ENCODE measurements at regions not wholly inside any gene's neighbourhood (a gene's known extent, or its start where the extent isn't known, plus 50 kb on each side); places are given as distances from the start of the nearest gene placed in this dataset.
A peak's percentile ranks its signal among the peaks of the same experiment; 100 is the strongest.

- TF ChIP-seq EZH2phosphoT487 (IDR thresholded peaks at IDR 0.05) = no peak
- TF ChIP-seq, protein P1, sequence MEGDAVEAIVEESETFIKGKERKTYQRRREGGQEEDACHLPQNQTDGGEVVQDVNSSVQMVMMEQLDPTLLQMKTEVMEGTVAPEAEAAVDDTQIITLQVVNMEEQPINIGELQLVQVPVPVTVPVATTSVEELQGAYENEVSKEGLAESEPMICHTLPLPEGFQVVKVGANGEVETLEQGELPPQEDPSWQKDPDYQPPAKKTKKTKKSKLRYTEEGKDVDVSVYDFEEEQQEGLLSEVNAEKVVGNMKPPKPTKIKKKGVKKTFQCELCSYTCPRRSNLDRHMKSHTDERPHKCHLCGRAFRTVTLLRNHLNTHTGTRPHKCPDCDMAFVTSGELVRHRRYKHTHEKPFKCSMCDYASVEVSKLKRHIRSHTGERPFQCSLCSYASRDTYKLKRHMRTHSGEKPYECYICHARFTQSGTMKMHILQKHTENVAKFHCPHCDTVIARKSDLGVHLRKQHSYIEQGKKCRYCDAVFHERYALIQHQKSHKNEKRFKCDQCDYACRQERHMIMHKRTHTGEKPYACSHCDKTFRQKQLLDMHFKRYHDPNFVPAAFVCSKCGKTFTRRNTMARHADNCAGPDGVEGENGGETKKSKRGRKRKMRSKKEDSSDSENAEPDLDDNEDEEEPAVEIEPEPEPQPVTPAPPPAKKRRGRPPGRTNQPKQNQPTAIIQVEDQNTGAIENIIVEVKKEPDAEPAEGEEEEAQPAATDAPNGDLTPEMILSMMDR (IDR thresholded peaks at IDR 0.05) = no peak
- TF ChIP-seq EZH2 (IDR thresholded peaks at IDR 0.05) = no peak
- peak; percentile 76 for DNase-seq (ENCODE audit: low spot score)
- Mint-ChIP-seq H3K9me3 (no peaks in the 10 kb centered on the region), H3K36me3 (no peaks in the 10 kb centered on the region), H3K4me1 (peaks cover 34% of the 10 kb centered on the region), H3K27me3 (ENCODE audit: insufficient read depth, low read depth) (no peaks in the 10 kb centered on the region), H3K27ac (peak overlapping the region; percentile 50), H3K4me3 (no peak overlapping the region)
- H3K4me2 ChIP-seq = peak overlapping the region; percentile 11
- H3K9ac ChIP-seq = no peak overlapping the region
- no peaks in the 10 kb centered on the region for H3K9me3 ChIP-seq (ENCODE audit: low read depth)
- H3K79me2 ChIP-seq (ENCODE audit: low read depth) = no peaks in the 10 kb centered on the region
- no peaks in the 10 kb centered on the region for H3K27me3 ChIP-seq
- no peaks in the 10 kb centered on the region for H3K36me3 ChIP-seq
- H3K27ac ChIP-seq = peak overlapping the region; percentile 53
- no peak overlapping the region for H3K4me3 ChIP-seq
- H3K4me1 ChIP-seq = peaks cover 36% of the 10 kb centered on the region
- peaks cover 14% of the 10 kb centered on the region for H3F3A ChIP-seq (ENCODE audit: low read depth)
- no peak overlapping the region for H2AFZ ChIP-seq (replicated peaks)
- no peaks in the 10 kb centered on the region for H4K20me1 ChIP-seq (ENCODE audit: low read depth)
Observed at GRCh38 chrX:129099207-129099606, 424.1 kb downstream of the SMARCA1 start.

- H3K27me3 Mint-ChIP-seq (ENCODE audit: insufficient read depth, low read depth) = no peaks in the 10 kb centered on the region
- no peaks in the 10 kb centered on the region for H3K9me3 ChIP-seq (ENCODE audit: low read depth)
- H3K79me2 ChIP-seq (ENCODE audit: low read depth) = no peaks in the 10 kb centered on the region
- H3K9me3 Mint-ChIP-seq = no peaks in the 10 kb centered on the region
- H3K4me2 ChIP-seq = no peak overlapping the region
- H3K9ac ChIP-seq = no peak overlapping the region
- no peaks in the 10 kb centered on the region for H3K36me3 Mint-ChIP-seq
- H3K36me3 ChIP-seq = no peaks in the 10 kb centered on the region
- no peak for DNase-seq (ENCODE audit: low spot score)
- no peaks in the 10 kb centered on the region for H3K27me3 ChIP-seq
- TF ChIP-seq EZH2 (IDR thresholded peaks at IDR 0.05) (no peak), EZH2phosphoT487 (IDR thresholded peaks at IDR 0.05) (no peak)
- TF ChIP-seq, protein P1 (IDR thresholded peaks at IDR 0.05) = no peak
- no peaks in the 10 kb centered on the region for H4K20me1 ChIP-seq (ENCODE audit: low read depth)
- H3F3A ChIP-seq (ENCODE audit: low read depth) = peaks cover 14% of the 10 kb centered on the region
- peak overlapping the region; percentile 24 for H3K27ac Mint-ChIP-seq
- H3K4me3 Mint-ChIP-seq = no peak overlapping the region
- peaks cover 47% of the 10 kb centered on the region for H3K4me1 ChIP-seq
- peaks cover 41% of the 10 kb centered on the region for H3K4me1 Mint-ChIP-seq
- H3K27ac ChIP-seq = no peak overlapping the region
- H3K4me3 ChIP-seq = no peak overlapping the region
- no peak overlapping the region for H2AFZ ChIP-seq (replicated peaks)
Observed at GRCh38 chrX:129097668-129098067, 425.6 kb downstream of the SMARCA1 start.

DNA sequence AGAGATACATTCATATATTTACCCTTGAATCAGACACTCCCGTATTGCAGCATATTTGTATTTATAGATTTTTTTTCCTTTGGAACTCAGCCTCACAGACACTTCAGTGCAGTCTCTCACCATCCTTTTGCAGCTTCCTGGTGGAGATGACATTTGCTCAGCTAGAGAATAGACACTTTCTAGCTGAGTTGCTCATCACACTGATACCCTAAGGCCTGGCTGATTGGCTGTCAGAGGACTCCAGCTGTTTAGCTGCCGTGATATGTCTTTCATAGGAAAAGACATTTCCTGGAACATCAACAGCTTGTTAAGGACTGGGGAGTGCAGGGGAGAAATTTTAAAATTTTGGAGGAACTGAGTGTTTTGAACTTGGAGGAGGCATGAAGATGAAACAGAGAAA lies 429.6 kb downstream of the SMARCA1 start:
- no peaks in the 10 kb centered on the region for H4K20me1 ChIP-seq (ENCODE audit: low read depth)
- no peak overlapping the region for H3K27ac ChIP-seq
- no peak overlapping the region for H3K4me3 ChIP-seq
- no peak overlapping the region for H3K9ac ChIP-seq
- Mint-ChIP-seq H3K27me3 (ENCODE audit: insufficient read depth, low read depth) (no peaks in the 10 kb centered on the region), H3K36me3 (no peaks in the 10 kb centered on the region), H3K4me3 (no peak overlapping the region), H3K9me3 (no peaks in the 10 kb centered on the region), H3K27ac (no peak overlapping the region), H3K4me1 (peaks cover 41% of the 10 kb centered on the region)
- H3K36me3 ChIP-seq = no peaks in the 10 kb centered on the region
- TF ChIP-seq, protein P1 (IDR thresholded peaks at IDR 0.05) = no peak
- TF ChIP-seq EZH2phosphoT487 (IDR thresholded peaks at IDR 0.05) (no peak), EZH2 (IDR thresholded peaks at IDR 0.05) (no peak)
- H3K4me1 ChIP-seq = peaks cover 50% of the 10 kb centered on the region
- H3K27me3 ChIP-seq = no peaks in the 10 kb centered on the region
- DNase-seq (ENCODE audit: low spot score) = no peak
- H3F3A ChIP-seq (ENCODE audit: low read depth) = peaks cover 2% of the 10 kb centered on the region
- H2AFZ ChIP-seq (replicated peaks) = no peak overlapping the region
- H3K9me3 ChIP-seq (ENCODE audit: low read depth) = no peaks in the 10 kb centered on the region
- no peaks in the 10 kb centered on the region for H3K79me2 ChIP-seq (ENCODE audit: low read depth)
- no peak overlapping the region for H3K4me2 ChIP-seq
